HUES48 (cell line): ENCODE measurements at regions not wholly inside any gene's neighbourhood (a gene's known extent, or its start where the extent isn't known, plus 50 kb on each side); places are given as distances from the start of the nearest gene placed in this dataset.
"Not testable (repeated sequence)": the region's sequence is repeated elsewhere in the genome, so short reads cannot be mapped to it uniquely, and the experiment has no call there.

Source experiments
- H3K27ac ChIP-seq: one replicate; pipeline ENCODE4 v1.7.0; 2013; ENCODE audit warnings: low read depth, low read length, inconsistent platforms
- H3K27me3 ChIP-seq: 2 replicates; pipeline ENCODE4 v1.6.1; 2013; ENCODE audit warnings: mild to moderate bottlenecking, low read length; ENCODE audit not compliant: control insufficient read depth, insufficient read depth
- H3K36me3 ChIP-seq: 2 replicates; pipeline ENCODE4 v1.6.1; 2013; ENCODE audit warnings: low read length; ENCODE audit not compliant: control insufficient read depth, insufficient read depth
- H3K4me1 ChIP-seq: 2 replicates; pipeline ENCODE4 v1.6.1; 2013; ENCODE audit warnings: mild to moderate bottlenecking, low read length; ENCODE audit not compliant: control insufficient read depth, insufficient read depth
- H3K4me3 ChIP-seq: 2 replicates; pipeline ENCODE4 v1.5.1; 2013; ENCODE audit warnings: mild to moderate bottlenecking, low read depth, low read length
- H3K9ac ChIP-seq: 2 replicates; pipeline ENCODE4 v1.6.1; 2013; ENCODE audit warnings: mild to moderate bottlenecking, low read depth, low read length, moderate library complexity
- H3K9me3 ChIP-seq: 2 replicates; pipeline ENCODE4 v1.6.1; 2013; ENCODE audit warnings: low read length; ENCODE audit not compliant: control insufficient read depth, insufficient read depth

DNA sequence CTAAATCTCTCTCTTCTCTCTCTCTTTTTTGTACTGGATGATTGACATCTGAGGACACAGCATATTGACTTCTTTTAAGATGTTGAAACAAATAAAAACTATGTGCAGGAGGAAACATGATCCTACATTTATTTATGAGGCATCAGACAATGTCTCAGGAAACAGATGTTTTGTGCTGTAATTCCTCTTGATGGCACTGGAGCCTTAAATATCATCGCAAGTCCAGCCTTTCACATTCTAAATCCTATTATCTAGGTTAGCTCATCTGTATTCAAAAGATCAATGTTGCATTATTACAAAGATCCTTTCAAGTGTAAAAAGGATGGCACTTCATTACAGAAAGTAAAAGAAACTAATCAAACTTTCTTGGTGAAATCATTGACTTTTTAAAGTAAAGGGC lies 63.9 kb downstream of the MAT2B start:
- Histone ChIP-seq H3K9me3 (no peaks in the 10 kb centered on the region), H3K27me3 (peaks cover 33% of the 10 kb centered on the region), H3K4me1 (peaks cover 42% of the 10 kb centered on the region), H3K27ac (no peak overlapping the region), H3K36me3 (no peaks in the 10 kb centered on the region), H3K9ac (no peak overlapping the region), H3K4me3 (no peak overlapping the region)

DNA sequence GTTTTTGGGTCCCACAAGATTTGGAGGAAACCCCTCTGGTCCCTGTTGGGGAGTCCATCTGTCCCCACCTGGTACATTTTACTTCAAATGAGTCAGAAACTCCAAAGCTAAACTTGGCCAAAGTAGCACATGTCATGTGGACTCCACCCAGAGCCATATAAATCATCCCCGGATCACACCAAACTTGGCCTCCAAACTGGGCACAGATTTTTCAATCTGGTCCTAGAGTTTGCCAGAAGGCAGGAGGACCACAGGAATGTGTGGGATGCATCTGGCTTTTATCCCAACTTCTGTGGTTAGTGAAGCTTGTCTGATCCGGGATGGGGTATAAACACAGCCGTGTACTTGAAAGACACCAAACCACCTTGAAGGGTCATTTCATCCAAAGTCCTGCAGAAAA lies 66.3 kb downstream of the MAT2B start:
- Histone ChIP-seq H3K4me1 (peaks cover 21% of the 10 kb centered on the region), H3K9me3 (no peaks in the 10 kb centered on the region), H3K4me3 (no peak overlapping the region), H3K27ac (no peak overlapping the region), H3K9ac (no peak overlapping the region), H3K36me3 (no peaks in the 10 kb centered on the region), H3K27me3 (peaks cover 17% of the 10 kb centered on the region)

DNA sequence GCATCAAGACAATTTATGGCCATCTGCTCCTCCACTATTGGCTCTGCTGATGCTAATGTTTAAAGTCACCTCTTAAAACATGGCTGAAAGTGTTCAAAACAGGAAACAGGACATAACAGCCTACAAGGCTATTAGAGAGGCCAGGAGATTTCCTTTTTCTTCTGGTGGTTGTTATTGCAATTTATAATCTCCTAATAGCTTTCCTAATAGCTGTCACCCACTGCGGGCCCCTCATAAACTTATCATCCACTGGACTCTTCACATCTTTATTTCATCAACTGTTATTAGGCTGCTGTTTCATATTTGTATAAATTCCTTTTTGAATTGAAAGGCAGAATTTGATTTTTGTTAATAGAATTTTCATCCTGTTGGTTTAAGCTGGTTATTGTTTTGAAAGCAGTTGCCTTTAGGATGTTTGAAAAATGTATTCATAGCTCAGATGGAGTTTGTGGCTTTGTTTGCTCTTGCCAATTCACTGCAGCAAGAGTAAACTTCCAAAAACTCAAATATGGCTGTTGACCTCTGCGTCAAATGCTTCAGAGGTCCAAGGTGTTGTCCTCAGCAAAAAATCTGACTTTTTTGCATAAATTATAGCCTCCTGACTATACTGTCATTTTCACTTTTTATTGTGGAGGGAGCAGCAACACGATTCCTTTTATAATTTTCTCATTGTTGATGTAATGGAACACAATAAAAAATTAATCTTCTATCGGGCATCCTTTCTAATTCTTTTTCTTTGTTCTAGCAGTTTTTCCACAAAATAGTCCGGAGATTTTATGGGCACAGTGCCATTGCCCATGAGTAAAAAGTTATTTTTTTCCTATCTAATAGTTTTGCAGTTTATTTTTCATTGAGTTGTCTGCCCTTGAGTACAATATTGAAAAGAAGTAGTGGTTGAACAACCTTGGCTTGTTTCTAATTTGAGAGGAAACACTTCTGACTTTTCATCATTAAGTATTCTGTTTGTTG lies 69.3 kb downstream of the MAT2B start:
- H3K9me3 ChIP-seq: no peaks in the 10 kb centered on the region
- H3K27ac ChIP-seq: no peak overlapping the region
- H3K27me3 ChIP-seq: no peaks in the 10 kb centered on the region

DNA sequence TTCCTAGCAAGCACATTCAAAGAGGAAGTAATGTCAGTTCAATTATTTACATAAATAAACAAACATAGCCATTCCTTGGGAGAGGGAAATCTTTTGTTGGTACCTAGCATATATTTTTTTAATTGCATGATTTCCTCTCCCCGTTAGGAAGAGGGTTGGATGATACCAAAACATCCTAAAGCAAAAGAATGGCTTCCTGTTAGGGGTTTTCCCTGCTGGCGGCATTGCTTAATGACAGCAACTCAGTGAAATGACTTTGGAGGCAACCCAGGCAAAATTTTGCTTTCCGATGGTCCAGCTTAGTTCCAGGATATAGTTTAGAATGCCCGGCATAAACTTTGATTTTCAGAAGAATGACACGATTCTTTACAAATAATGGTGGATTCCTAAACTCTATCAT lies 73.2 kb downstream of the MAT2B start:
- H3K4me1 ChIP-seq: no peaks in the 10 kb centered on the region
- no peak overlapping the region for H3K9ac ChIP-seq
- no peak overlapping the region for H3K4me3 ChIP-seq
- no peaks in the 10 kb centered on the region for H3K27me3 ChIP-seq
- H3K27ac ChIP-seq: no peak overlapping the region
- no peaks in the 10 kb centered on the region for H3K36me3 ChIP-seq
- H3K9me3 ChIP-seq: no peaks in the 10 kb centered on the region

More for the DNA sequence above, 69.3 kb downstream of the MAT2B start:
- Histone ChIP-seq H3K4me1 (peaks cover 6% of the 10 kb centered on the region), H3K4me3 (no peak overlapping the region), H3K9ac (no peak overlapping the region), H3K36me3 (no peaks in the 10 kb centered on the region)

DNA sequence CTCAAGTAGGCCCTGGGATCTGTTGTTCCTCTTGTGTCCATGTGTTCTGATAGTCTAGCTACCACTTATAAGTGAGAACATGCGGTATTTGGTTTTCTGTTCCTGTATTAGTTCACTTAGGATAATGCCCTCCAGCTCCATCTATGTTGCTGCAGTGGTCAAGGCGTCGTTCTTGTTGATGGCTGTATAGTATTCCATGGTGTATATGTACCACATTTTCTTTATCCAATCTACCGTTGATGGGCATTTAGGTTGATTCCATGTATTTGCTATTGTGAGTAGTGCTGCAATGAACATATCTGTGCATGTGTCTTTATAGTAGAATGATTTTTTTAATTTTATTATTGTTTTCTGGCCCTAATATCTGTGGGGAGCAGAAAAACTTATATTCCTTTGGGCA lies 74.3 kb downstream of the MAT2B start:
- no peak overlapping the region for H3K27ac ChIP-seq
- no peak overlapping the region for H3K9ac ChIP-seq
- H3K9me3 ChIP-seq: 0 out of 2 replicates have a peak, but pooled peaks cover 4% of the 10 kb centered on the region
- no peak overlapping the region for H3K4me3 ChIP-seq
- H3K36me3 ChIP-seq: no peaks in the 10 kb centered on the region
- H3K4me1 ChIP-seq: no peaks in the 10 kb centered on the region
- no peaks in the 10 kb centered on the region for H3K27me3 ChIP-seq

DNA sequence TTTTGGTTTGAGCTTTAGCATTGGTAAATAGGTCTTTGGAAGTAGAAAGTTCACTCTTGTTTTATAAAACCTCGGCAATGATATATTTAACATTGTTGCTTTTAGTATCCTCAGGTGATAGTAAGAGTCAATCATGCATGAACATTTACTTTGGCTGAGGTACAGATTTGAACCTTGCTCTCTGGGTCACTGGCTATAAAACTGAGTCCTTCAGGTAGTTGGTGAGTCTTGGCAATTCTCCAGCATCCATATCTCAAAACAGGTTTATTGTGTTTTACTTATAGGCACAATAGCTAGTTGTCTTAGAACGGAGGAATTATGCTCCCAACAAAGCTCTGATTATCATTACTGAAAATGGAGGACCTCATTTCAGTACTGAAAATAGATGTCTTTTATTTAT lies 75.1 kb downstream of the MAT2B start:
- Histone ChIP-seq H3K4me1 (no peaks in the 10 kb centered on the region), H3K9ac (no peak overlapping the region), H3K4me3 (no peak overlapping the region), H3K9me3 (0 out of 2 replicates have a peak, but pooled peaks cover 4% of the 10 kb centered on the region), H3K27ac (no peak overlapping the region), H3K36me3 (no peaks in the 10 kb centered on the region), H3K27me3 (no peaks in the 10 kb centered on the region)

DNA sequence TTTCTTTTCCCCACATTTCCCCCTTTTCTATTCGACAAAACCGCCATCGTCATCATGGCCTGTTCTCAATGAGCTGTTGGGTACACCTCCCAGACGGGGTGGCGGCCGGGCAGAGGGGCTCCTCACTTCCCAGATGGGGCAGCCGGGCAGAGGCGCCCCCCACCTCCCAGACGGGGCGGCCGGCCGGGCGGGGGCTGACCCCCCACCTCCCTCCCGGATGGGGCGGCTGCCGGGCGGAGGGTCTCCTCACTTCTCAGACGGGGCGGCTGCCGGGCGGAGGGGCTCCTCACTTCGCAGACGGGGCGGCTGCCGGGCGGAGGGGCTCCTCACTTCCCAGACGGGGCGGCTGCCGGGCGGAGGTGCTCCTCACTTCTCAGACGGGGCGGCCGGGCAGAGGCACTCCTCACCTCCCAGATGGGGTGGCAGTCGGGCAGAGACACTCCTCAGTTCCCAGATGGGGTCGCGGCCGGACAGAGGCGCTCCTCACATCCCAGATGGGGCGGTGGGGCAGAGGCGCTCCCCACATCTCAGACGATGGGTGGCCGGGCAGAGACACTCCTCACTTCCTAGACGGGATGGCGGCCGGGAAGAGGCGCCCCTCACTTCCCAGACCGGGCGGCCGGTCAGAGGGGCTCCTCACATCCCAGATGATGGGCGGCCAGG lies 78.2 kb downstream of the MAT2B start:
- not testable (repeated sequence) for H3K4me1 ChIP-seq, H3K27ac ChIP-seq, H3K4me3 ChIP-seq, H3K9me3 ChIP-seq, H3K36me3 ChIP-seq, H3K27me3 ChIP-seq, H3K9ac ChIP-seq

DNA sequence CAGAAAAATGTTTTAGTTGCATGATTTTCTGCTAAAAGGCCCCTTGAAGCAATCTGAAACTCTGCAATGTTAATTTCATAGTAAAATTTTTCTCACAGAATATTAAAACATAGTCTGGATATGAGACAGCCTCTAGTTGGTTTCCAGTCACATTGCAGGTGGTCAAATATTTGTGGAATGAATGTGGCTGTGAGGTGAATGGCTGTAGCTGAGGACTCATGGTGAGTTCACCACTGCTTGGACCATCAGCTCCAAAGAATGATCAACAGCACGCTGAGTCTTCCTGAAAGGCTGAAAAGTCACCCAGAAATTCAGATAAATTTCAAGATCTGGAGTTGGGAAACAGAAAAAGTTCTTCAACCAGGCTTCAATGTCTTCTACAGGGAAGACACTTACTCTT lies 79.8 kb downstream of the MAT2B start:
- no peaks in the 10 kb centered on the region for H3K4me1 ChIP-seq
- H3K4me3 ChIP-seq: no peak overlapping the region
- H3K36me3 ChIP-seq: no peaks in the 10 kb centered on the region
- no peak overlapping the region for H3K9ac ChIP-seq
- no peaks in the 10 kb centered on the region for H3K27me3 ChIP-seq
- H3K9me3 ChIP-seq: 0 out of 2 replicates have a peak, but pooled peaks cover 4% of the 10 kb centered on the region
- H3K27ac ChIP-seq: no peak overlapping the region

DNA sequence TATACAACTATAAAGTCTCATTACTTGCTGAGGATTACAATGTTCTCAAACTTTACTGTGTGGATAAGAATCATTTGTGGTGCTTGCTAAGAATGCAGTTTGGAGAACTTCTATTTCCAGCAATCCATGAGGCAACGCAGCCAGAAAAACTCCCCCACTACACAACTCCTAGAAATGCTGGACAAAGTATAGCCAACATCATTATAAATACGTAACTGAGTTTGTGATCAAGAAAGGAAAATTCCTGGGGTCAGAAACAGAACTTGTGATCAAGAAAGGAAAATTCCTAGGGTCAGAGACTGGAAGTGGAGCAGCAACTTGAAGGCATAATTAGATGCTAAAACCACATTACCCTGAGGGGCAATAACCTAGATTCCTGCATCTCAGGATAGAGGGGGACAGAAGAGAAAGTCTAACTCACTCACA lies 81.1 kb downstream of the MAT2B start:
- H3K27ac ChIP-seq: no peak overlapping the region
- 0 out of 2 replicates have a peak, but pooled peaks cover 4% of the 10 kb centered on the region for H3K9me3 ChIP-seq
- H3K4me1 ChIP-seq: no peaks in the 10 kb centered on the region
- H3K27me3 ChIP-seq: no peaks in the 10 kb centered on the region
- H3K36me3 ChIP-seq: no peaks in the 10 kb centered on the region
- H3K9ac ChIP-seq: no peak overlapping the region
- H3K4me3 ChIP-seq: no peak overlapping the region

DNA sequence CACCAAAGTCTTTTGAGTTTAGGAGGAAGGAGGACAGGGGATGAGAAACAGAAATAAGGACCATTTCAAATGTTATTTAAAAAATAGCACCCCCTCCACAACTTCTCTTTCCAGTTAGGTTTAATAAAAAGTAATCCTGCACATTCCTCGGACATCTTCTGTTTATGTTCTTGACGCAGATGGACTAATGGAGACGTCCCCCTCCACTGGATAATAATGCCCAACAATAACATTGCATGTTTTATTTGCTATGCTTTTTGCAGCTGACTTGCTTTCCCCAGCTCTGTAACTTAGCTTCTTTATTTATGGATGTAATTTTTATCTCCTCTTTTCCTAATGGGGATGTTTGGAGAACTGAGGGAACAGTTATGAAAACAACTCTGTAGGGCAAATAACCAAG lies 89.5 kb downstream of the MAT2B start:
- no peaks in the 10 kb centered on the region for H3K27me3 ChIP-seq
- no peaks in the 10 kb centered on the region for H3K9me3 ChIP-seq
- H3K9ac ChIP-seq: no peak overlapping the region
- H3K4me1 ChIP-seq: no peaks in the 10 kb centered on the region
- no peak overlapping the region for H3K27ac ChIP-seq
- no peaks in the 10 kb centered on the region for H3K36me3 ChIP-seq
- H3K4me3 ChIP-seq: no peak overlapping the region
